NB4 (cell line): ENCODE measurements at regions not wholly inside any gene's neighbourhood (a gene's known extent, or its start where the extent isn't known, plus 50 kb on each side); places are given as distances from the start of the nearest gene placed in this dataset.

ENCODE experiments used
- DNase-seq: peaks from one replicate; pipeline ENCODE4 v3.0.0; 2010; ENCODE audit warnings: low read depth
- H3K4me3 ChIP-seq: one replicate; pipeline ENCODE4 v1.5.1; 2011; ENCODE audit warnings: mild to moderate bottlenecking, low read depth, low read length, moderate library complexity
- MYC ChIP-seq: IDR thresholded peaks from 2 replicates; pipeline ENCODE4 v1.6.1; 2011; ENCODE audit warnings: low read depth, low read length
- POLR2A ChIP-seq: IDR thresholded peaks from 2 replicates; pipeline ENCODE4 v1.6.1; 2011; ENCODE audit warnings: mild to moderate bottlenecking; ENCODE audit not compliant: insufficient read length; ENCODE audit errors: extremely low read depth
- TF ChIP-seq, protein P1 (sequence below): IDR thresholded peaks from one replicate; pipeline ENCODE4 v1.5.1; 2012; ENCODE audit warnings: low read depth, low read length
- TF ChIP-seq, protein P2 (sequence below): IDR thresholded peaks from 2 replicates; pipeline ENCODE4 v1.6.1; 2011; ENCODE audit warnings: low read depth, low read length

DNA sequence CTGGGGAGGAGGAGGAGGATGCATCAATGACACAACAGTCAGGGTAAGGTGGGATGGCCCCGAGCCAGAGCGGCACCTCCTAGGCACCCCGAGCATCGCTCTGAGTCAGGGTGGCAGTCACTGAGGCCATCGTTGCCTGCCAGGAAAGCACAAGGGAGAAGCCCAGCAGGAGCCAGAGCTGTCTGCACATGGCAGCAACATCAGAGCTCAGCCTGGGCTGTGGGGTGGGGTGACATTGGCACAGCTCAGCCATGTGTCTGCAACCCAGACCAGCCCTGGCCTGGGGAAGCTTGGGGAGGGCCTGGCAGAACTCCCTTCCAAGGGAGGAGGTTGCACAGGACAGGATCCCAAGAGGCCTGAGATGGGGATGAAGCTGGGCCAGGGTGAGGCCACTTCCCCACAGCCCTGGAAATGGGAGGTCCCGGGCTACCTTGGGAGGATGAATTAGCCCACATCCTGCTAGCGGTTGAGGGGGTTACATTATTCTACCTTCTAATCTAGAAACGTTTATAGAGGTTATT lies 255.6 kb downstream of the MAFB start:
- TF ChIP-seq MYC (no peak), POLR2A (no peak)
- TF ChIP-seq, protein P1, sequence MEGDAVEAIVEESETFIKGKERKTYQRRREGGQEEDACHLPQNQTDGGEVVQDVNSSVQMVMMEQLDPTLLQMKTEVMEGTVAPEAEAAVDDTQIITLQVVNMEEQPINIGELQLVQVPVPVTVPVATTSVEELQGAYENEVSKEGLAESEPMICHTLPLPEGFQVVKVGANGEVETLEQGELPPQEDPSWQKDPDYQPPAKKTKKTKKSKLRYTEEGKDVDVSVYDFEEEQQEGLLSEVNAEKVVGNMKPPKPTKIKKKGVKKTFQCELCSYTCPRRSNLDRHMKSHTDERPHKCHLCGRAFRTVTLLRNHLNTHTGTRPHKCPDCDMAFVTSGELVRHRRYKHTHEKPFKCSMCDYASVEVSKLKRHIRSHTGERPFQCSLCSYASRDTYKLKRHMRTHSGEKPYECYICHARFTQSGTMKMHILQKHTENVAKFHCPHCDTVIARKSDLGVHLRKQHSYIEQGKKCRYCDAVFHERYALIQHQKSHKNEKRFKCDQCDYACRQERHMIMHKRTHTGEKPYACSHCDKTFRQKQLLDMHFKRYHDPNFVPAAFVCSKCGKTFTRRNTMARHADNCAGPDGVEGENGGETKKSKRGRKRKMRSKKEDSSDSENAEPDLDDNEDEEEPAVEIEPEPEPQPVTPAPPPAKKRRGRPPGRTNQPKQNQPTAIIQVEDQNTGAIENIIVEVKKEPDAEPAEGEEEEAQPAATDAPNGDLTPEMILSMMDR = no peak
- TF ChIP-seq, protein P2, sequence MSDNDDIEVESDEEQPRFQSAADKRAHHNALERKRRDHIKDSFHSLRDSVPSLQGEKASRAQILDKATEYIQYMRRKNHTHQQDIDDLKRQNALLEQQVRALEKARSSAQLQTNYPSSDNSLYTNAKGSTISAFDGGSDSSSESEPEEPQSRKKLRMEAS = no peak
- H3K4me3 ChIP-seq = no peak overlapping the region
- DNase-seq = peak; percentile 79

DNA sequence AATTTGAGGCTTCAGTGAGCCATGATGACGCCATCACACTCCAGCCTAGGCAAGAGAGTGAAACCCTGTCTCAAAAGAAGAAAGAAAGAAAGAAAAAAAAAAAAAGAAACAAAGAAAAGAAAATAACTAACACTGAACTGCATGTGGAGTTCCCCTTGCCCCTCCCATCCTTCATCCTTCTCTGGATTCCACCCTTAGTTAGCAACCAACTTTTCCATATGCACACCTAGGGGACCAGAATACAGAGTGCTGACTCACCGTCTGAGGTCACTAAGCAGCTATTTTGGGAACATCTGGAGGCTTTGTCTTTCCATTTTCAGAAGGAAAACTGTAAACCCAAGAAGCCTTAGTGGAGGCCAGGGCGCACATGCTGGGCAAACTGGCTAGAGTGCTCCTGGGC lies 257.4 kb downstream of the MAFB start:
- H3K4me3 ChIP-seq = no peak overlapping the region
- DNase-seq = no peak
- TF ChIP-seq, protein P1 = no peak
- TF ChIP-seq, protein P2 = no peak
- TF ChIP-seq POLR2A (no peak), MYC (no peak)

DNA sequence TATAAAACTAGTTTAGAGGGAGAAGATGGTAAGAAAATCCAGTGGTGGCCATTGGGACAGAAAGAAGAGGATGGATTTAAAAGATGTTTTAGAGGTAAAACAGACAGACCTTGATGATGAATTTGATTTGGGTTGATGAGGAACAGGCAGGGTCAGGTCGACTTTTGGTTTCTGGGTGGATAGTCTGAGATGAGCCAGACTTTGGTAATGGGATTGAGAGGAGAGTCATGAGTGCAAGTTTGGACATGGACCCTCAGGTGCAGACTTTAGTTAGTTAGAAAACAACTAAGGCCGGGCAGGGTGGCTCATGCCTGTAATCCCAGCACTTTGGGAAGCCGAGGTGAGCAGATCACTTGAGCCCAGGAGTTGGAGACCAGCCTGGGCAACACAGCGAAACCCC lies 257.9 kb downstream of the MAFB start:
- H3K4me3 ChIP-seq = no peak overlapping the region
- DNase-seq = no peak
- TF ChIP-seq MYC (no peak), POLR2A (no peak)
- TF ChIP-seq, protein P2 = no peak
- TF ChIP-seq, protein P1 = no peak

DNA sequence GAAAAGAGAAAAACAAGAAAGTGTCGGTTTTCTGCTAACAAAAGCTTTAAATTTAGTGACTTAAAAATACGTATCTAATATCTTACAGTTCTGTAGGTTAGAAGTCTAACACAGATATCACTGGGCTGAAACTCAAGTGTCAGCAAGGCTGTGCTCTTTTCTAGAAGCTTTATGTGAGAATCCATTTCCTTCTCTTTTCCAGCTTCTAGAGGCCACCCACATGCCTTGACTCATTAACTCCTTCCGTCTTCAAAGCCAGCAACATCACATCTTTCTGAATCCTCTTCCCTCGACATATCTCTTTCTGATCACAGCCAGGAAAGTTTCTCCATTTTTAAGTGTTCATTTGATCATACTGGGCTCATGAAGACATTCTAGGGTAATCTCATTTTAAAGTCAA lies 262.0 kb downstream of the MAFB start:
- no peak for TF ChIP-seq POLR2A
- TF ChIP-seq, protein P1 = no peak
- no peak for TF ChIP-seq MYC
- TF ChIP-seq, protein P2 = no peak
- no peak for DNase-seq
- no peak overlapping the region for H3K4me3 ChIP-seq

DNA sequence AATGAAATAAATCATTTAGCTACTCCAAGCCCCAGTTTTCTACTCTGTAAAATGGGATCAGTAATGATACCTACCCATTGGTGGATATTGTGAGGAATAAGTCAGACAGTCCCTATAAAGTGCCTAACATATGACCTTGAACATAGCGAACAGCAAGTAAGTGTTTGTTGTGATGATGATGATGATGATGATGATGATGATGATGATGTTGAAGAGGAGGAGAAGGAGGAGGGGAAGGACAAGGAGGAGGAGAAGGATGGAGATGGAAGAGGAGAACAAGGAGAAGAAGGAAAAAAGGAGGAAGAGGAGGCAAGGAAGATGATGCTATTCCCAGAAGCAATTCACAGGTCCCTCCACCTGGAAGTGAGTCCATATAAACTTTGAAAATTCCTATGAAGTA lies 264.3 kb downstream of the MAFB start:
- no peak overlapping the region for H3K4me3 ChIP-seq
- no peak for DNase-seq
- no peak for TF ChIP-seq POLR2A
- TF ChIP-seq, protein P1 = no peak
- TF ChIP-seq, protein P2 = no peak
- no peak for TF ChIP-seq MYC
